SK-N-MC (cell line): ENCODE measurements at regions not wholly inside any gene's neighbourhood (a gene's known extent, or its start where the extent isn't known, plus 50 kb on each side); places are given as distances from the start of the nearest gene placed in this dataset.

ENCODE experiments used
- EZH2 ChIP-seq: fragments of 200-600 bp; sonication (generic); IDR thresholded peaks from one replicate; pipeline ENCODE4 v1.6.1; 2017; ENCODE audit warnings: antibody characterized with exemption
- POLR2AphosphoS5 ChIP-seq: IDR thresholded peaks from 2 replicates; pipeline ENCODE4 v1.6.1; 2012; ENCODE audit warnings: mild to moderate bottlenecking, low read depth, low read length, borderline replicate concordance

- TF ChIP-seq EZH2 (no peak), POLR2AphosphoS5 (no peak)
Observed at GRCh38 chr7:17411922-17412321, 113.5 kb downstream of the AHR start.
